A673 (cell line): ENCODE measurements at regions not wholly inside any gene's neighbourhood (a gene's known extent, or its start where the extent isn't known, plus 50 kb on each side); places are given as distances from the start of the nearest gene placed in this dataset.

Experiments used
- EZH2 ChIP-seq: fragments of 200-600 bp; sonication (generic); IDR thresholded peaks from 2 replicates; pipeline ENCODE4 v1.6.1; 2017; ENCODE audit warnings: borderline replicate concordance, low read depth, mild to moderate bottlenecking, mixed read lengths, antibody characterized with exemption, low read length; ENCODE audit not compliant: poor library complexity, severe bottlenecking
- TF ChIP-seq, protein P1 (sequence below): fragments of 300-800, 200-600 bp; sonication (generic); conservative IDR thresholded peaks from 2 replicates; pipeline ENCODE4 v1.5.1; 2017; ENCODE audit warnings: low read depth, mild to moderate bottlenecking, antibody characterized with exemption, low read length, moderate library complexity, mixed read lengths

DNA sequence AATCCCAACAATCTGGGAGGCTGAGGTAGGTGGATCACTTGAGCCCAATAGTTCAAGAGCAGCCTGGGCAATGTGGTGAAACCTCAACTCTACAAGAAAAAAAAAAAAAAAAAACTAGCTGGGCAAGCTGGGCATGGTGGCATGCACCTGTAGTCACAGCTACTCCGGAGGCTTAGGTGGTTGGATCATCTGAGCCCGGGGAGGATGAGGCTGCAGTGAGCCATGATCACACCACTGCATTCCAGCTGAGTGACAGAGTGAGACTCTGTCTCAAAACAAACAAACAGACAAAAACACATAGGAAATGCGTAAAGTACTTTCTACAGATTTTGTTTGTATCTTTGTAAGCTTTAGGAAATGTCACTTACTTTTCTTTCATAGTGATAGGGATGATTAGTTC, 307.2 kb upstream of the NR3C2 start:
- TF ChIP-seq, protein P1, sequence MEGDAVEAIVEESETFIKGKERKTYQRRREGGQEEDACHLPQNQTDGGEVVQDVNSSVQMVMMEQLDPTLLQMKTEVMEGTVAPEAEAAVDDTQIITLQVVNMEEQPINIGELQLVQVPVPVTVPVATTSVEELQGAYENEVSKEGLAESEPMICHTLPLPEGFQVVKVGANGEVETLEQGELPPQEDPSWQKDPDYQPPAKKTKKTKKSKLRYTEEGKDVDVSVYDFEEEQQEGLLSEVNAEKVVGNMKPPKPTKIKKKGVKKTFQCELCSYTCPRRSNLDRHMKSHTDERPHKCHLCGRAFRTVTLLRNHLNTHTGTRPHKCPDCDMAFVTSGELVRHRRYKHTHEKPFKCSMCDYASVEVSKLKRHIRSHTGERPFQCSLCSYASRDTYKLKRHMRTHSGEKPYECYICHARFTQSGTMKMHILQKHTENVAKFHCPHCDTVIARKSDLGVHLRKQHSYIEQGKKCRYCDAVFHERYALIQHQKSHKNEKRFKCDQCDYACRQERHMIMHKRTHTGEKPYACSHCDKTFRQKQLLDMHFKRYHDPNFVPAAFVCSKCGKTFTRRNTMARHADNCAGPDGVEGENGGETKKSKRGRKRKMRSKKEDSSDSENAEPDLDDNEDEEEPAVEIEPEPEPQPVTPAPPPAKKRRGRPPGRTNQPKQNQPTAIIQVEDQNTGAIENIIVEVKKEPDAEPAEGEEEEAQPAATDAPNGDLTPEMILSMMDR, result no peak
- TF ChIP-seq EZH2, result no peak
